DOHH2 (cell line): ENCODE measurements at regions not wholly inside any gene's neighbourhood (a gene's known extent, or its start where the extent isn't known, plus 50 kb on each side); places are given as distances from the start of the nearest gene placed in this dataset.

Experiments used
- EZH2phosphoT487 ChIP-seq: fragments of 200-600 bp; sonication (generic); IDR thresholded peaks from 2 replicates; pipeline ENCODE4 v1.6.1; 2017; ENCODE audit warnings: borderline replicate concordance, mild to moderate bottlenecking, antibody characterized with exemption, low read length, moderate library complexity, mixed read lengths
- TF ChIP-seq, protein P1 (sequence below): fragments of 200-600 bp; sonication (generic); IDR thresholded peaks from one replicate; pipeline ENCODE4 v1.5.1; 2014; ENCODE audit warnings: antibody characterized with exemption, mild to moderate bottlenecking, low read depth, low read length; ENCODE audit not compliant: poor library complexity, severe bottlenecking

GRCh38 chr6:44662461-44663121 is 275.1 kb downstream of the CDC5L start:
- TF ChIP-seq, protein P1, sequence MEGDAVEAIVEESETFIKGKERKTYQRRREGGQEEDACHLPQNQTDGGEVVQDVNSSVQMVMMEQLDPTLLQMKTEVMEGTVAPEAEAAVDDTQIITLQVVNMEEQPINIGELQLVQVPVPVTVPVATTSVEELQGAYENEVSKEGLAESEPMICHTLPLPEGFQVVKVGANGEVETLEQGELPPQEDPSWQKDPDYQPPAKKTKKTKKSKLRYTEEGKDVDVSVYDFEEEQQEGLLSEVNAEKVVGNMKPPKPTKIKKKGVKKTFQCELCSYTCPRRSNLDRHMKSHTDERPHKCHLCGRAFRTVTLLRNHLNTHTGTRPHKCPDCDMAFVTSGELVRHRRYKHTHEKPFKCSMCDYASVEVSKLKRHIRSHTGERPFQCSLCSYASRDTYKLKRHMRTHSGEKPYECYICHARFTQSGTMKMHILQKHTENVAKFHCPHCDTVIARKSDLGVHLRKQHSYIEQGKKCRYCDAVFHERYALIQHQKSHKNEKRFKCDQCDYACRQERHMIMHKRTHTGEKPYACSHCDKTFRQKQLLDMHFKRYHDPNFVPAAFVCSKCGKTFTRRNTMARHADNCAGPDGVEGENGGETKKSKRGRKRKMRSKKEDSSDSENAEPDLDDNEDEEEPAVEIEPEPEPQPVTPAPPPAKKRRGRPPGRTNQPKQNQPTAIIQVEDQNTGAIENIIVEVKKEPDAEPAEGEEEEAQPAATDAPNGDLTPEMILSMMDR = no peak
- TF ChIP-seq EZH2phosphoT487 = no peak
